HEK293 (cell line): ENCODE measurements at regions not wholly inside any gene's neighbourhood (a gene's known extent, or its start where the extent isn't known, plus 50 kb on each side); places are given as distances from the start of the nearest gene placed in this dataset.

Source experiments
- CTCF ChIA-PET: fragments of 350-600 bp; formaldehyde crosslinking; extraction: SDS; loops from one replicate; lab custom pipeline; 2021; ENCODE audit warnings: antibody characterized with exemption; lab: Yijun Ruan, JAX
- POLR2A ChIA-PET: fragments of 300-600 bp; formaldehyde crosslinking; extraction: SDS; loops from one replicate; lab custom pipeline; 2020; ENCODE audit warnings: antibody characterized with exemption, inconsistent platforms; lab: Yijun Ruan, JAX
- H3K27ac ChIP-seq: fragments of 200-500 bp; sonication (Bioruptor generic); 2 replicates; pipeline ENCODE4 v1.5.1; 2014; ENCODE audit warnings: low read depth, low read length, control low read depth, inconsistent platforms; ENCODE audit errors: extremely low read depth
- H3K36me3 ChIP-seq, 2 experiments: fragments of 200-500 bp in 1 of 2; sonication (Bioruptor generic) in 1 of 2; 1 replicate in 1 of 2; 2 replicates in 1 of 2; pipeline ENCODE4 v1.5.1; 2014 to 2017; ENCODE audit warnings: inconsistent platforms in 2 of 2, low read length in 2 of 2; ENCODE audit not compliant: control insufficient read depth in 2 of 2, insufficient read depth in 1 of 2
- H3K4me1 ChIP-seq: fragments of 200-500 bp; sonication (Bioruptor generic); 2 replicates; pipeline ENCODE4 v1.5.1; 2014; ENCODE audit warnings: mild to moderate bottlenecking, low read length, inconsistent platforms; ENCODE audit not compliant: control insufficient read depth, insufficient read depth
- H3K4me3 ChIP-seq: 2 replicates; pipeline ENCODE4 v1.5.1; 2011; ENCODE audit warnings: low read depth, mild to moderate bottlenecking, control low read depth, low read length, moderate library complexity
- H3K9me3 ChIP-seq: fragments of 200-500 bp; sonication (Bioruptor generic); 2 replicates; pipeline ENCODE4 v1.5.1; 2014; ENCODE audit warnings: low read depth, low read length, inconsistent platforms; ENCODE audit not compliant: control insufficient read depth, insufficient read depth
- BCL11B ChIP-seq: fragments of 450-650 bp; formaldehyde crosslinking; IDR thresholded peaks from 2 replicates; pipeline ENCODE4 v1.5.1; 2016; ENCODE audit warnings: low read depth, missing biosample characterization, missing genetic modification characterization
- PRDM6 ChIP-seq: fragments of 450-650 bp; formaldehyde crosslinking; IDR thresholded peaks from 2 replicates; pipeline ENCODE4 v1.5.1; 2017; ENCODE audit warnings: missing biosample characterization, missing genetic modification characterization
- SP2 ChIP-seq: fragments of 450-650 bp; formaldehyde crosslinking; IDR thresholded peaks from 2 replicates; pipeline ENCODE4 v1.5.1; 2016; ENCODE audit warnings: missing biosample characterization, missing genetic modification characterization
- WT1 ChIP-seq: fragments of 450-650 bp; formaldehyde crosslinking; IDR thresholded peaks from 2 replicates; pipeline ENCODE4 v1.5.1; 2016; ENCODE audit warnings: missing biosample characterization, missing genetic modification characterization
- ZNF132 ChIP-seq: fragments of 450-650 bp; formaldehyde crosslinking; IDR thresholded peaks from 2 replicates; pipeline ENCODE4 v1.5.1; 2017; ENCODE audit warnings: missing biosample characterization, missing genetic modification characterization, borderline replicate concordance
- ZNF148 ChIP-seq: fragments of 450-650 bp; formaldehyde crosslinking; IDR thresholded peaks from 2 replicates; pipeline ENCODE4 v1.5.0; 2017; ENCODE audit warnings: missing biosample characterization, missing genetic modification characterization, borderline replicate concordance
- ZNF18 ChIP-seq: fragments of 450-650 bp; formaldehyde crosslinking; IDR thresholded peaks from 2 replicates; pipeline ENCODE4 v1.5.1; 2016; ENCODE audit warnings: missing biosample characterization, missing genetic modification characterization
- ZNF214 ChIP-seq: fragments of 450-650 bp; formaldehyde crosslinking; IDR thresholded peaks from 2 replicates; pipeline ENCODE4 v1.5.1; 2017; ENCODE audit warnings: missing biosample characterization, mild to moderate bottlenecking, missing genetic modification characterization, borderline replicate concordance
- ZNF239 ChIP-seq: fragments of 450-650 bp; formaldehyde crosslinking; IDR thresholded peaks from 2 replicates; pipeline ENCODE4 v1.5.1; 2016; ENCODE audit warnings: missing biosample characterization, missing genetic modification characterization
- ZNF335 ChIP-seq: fragments of 450-650 bp; formaldehyde crosslinking; conservative IDR thresholded peaks from 2 replicates; pipeline ENCODE4 v1.5.1; 2016; ENCODE audit warnings: missing biosample characterization, missing genetic modification characterization
- ZNF514 ChIP-seq: fragments of 450-650 bp; formaldehyde crosslinking; IDR thresholded peaks from 2 replicates; pipeline ENCODE4 v1.5.1; 2016; ENCODE audit warnings: missing biosample characterization, missing genetic modification characterization
- ZNF518A ChIP-seq: fragments of 450-650 bp; formaldehyde crosslinking; conservative IDR thresholded peaks from 2 replicates; pipeline ENCODE4 v1.5.1; 2016; ENCODE audit warnings: low read depth, missing biosample characterization, missing genetic modification characterization
- ZNF530 ChIP-seq: fragments of 450-650 bp; formaldehyde crosslinking; IDR thresholded peaks from 2 replicates; pipeline ENCODE4 v1.5.1; 2016; ENCODE audit warnings: low read depth, missing biosample characterization, missing genetic modification characterization
- ZNF560 ChIP-seq: fragments of 450-650 bp; formaldehyde crosslinking; IDR thresholded peaks from 2 replicates; pipeline ENCODE4 v1.5.1; 2017; ENCODE audit warnings: missing biosample characterization, missing genetic modification characterization, borderline replicate concordance
- ZNF580 ChIP-seq: fragments of 450-650 bp; formaldehyde crosslinking; IDR thresholded peaks from 2 replicates; pipeline ENCODE4 v1.5.1; 2016; ENCODE audit warnings: missing biosample characterization, missing genetic modification characterization
- ZNF585B ChIP-seq: fragments of 450-650 bp; formaldehyde crosslinking; IDR thresholded peaks from 2 replicates; pipeline ENCODE4 v1.5.1; 2016; ENCODE audit warnings: missing biosample characterization, missing genetic modification characterization
- ZNF626 ChIP-seq: fragments of 450-650 bp; sonication (Bioruptor Pico); formaldehyde crosslinking; IDR thresholded peaks from 2 replicates; pipeline ENCODE4 v1.5.1; 2018; ENCODE audit warnings: missing biosample characterization, missing genetic modification characterization, inconsistent platforms
- ZNF76 ChIP-seq: fragments of 450-650 bp; formaldehyde crosslinking; IDR thresholded peaks from 2 replicates; pipeline ENCODE4; 2016; ENCODE audit warnings: low read depth, missing biosample characterization, missing genetic modification characterization, borderline replicate concordance
- TF ChIP-seq, protein P1 (sequence below): fragments of 450-650 bp; formaldehyde crosslinking; IDR thresholded peaks from 2 replicates; pipeline ENCODE4 v1.5.1; 2016; ENCODE audit warnings: missing biosample characterization, missing genetic modification characterization
- TF ChIP-seq, protein P2 (sequence below): fragments of 450-650 bp; formaldehyde crosslinking; IDR thresholded peaks from 2 replicates; pipeline ENCODE4 v1.5.1; 2017; ENCODE audit warnings: missing biosample characterization, missing genetic modification characterization

DNA sequence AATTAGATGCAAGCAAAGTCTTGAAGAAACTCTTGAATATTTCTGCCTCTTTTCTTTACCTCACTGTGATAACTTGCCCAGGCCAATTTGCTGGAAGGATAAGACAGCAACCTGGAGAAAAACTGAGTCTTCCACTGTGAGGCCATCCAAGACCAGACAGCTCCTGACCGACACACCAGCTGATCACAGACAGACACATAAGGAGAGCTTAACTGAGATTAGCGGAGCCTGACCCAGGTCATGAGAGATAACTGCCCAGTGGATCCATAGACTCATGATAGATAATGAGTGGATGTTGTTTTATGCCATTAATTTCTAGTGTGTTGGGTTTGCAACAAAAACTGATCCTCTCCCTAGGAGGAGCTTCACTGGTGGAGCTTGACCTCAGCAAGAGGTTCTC is 64.4 kb upstream of the NOX3 start:
- TF ChIP-seq ZNF580 (tag by site-specific recombination) (no peak), ZNF335 (tag by site-specific recombination) (no peak), ZNF239 (tag by site-specific recombination) (no peak), ZNF18 (no peak), ZNF518A (tag by site-specific recombination) (no peak), SP2 (no peak), BCL11B (tag by site-specific recombination) (no peak), ZNF560 (tag by site-specific recombination) (no peak), ZNF148 (no peak), ZNF585B (tag by site-specific recombination) (no peak)
- TF ChIP-seq, protein P1, sequence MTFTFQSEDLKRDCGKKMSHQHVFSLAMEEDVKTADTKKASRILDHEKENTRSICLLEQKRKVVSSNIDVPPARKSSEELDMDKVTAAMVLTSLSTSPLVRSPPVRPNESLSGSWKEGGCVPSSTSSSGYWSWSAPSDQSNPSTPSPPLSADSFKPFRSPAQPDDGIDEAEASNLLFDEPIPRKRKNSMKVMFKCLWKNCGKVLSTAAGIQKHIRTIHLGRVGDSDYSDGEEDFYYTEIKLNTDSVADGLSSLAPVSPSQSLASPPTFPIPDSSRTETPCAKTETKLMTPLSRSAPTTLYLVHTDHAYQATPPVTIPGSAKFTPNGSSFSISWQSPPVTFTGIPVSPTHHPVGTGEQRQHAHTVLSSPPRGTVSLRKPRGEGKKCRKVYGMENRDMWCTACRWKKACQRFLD (tag by site-specific recombination), result no peak
- ChIA-PET CTCF (no interaction called here), POLR2A (no interaction called here)
- H3K27ac ChIP-seq, result no peak overlapping the region
- H3K36me3 ChIP-seq, result no peaks in the 10 kb centered on the region
- no peaks in the 10 kb centered on the region for H3K4me1 ChIP-seq
- no peak overlapping the region for H3K4me3 ChIP-seq
- no peaks in the 10 kb centered on the region for H3K9me3 ChIP-seq

- no peaks in the 10 kb centered on the region for H3K4me1 ChIP-seq
- ChIA-PET CTCF (no interaction called here), POLR2A (no interaction called here)
- TF ChIP-seq, protein P2, sequence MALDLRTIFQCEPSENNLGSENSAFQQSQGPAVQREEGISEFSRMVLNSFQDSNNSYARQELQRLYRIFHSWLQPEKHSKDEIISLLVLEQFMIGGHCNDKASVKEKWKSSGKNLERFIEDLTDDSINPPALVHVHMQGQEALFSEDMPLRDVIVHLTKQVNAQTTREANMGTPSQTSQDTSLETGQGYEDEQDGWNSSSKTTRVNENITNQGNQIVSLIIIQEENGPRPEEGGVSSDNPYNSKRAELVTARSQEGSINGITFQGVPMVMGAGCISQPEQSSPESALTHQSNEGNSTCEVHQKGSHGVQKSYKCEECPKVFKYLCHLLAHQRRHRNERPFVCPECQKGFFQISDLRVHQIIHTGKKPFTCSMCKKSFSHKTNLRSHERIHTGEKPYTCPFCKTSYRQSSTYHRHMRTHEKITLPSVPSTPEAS (tag by site-specific recombination), result no peak
- TF ChIP-seq BCL11B (tag by site-specific recombination) (no peak), ZNF132 (tag by site-specific recombination) (no peak), ZNF514 (tag by site-specific recombination) (no peak), ZNF530 (no peak), PRDM6 (no peak), ZNF76 (no peak), WT1 (tag by site-specific recombination) (no peak), ZNF626 (tag by site-specific recombination) (no peak), ZNF214 (tag by site-specific recombination) (no peak)
Observed at GRCh38 chr6:155519176-155519738, 63.6 kb upstream of the NOX3 start.

More at GRCh38 chr6:155519176-155519738, 63.6 kb upstream of the NOX3 start:
- Histone ChIP-seq H3K9me3 (no peaks in the 10 kb centered on the region), H3K36me3 (no peaks in the 10 kb centered on the region), H3K4me3 (no peak overlapping the region), H3K27ac (no peak overlapping the region)
